Hindlimb muscle (tissue), 1 donor: ENCODE measurements at regions not wholly inside any gene's neighbourhood (a gene's known extent, or its start where the extent isn't known, plus 50 kb on each side); places are given as distances from the start of the nearest gene placed in this dataset.
"Not testable (repeated sequence)": the region's sequence is repeated elsewhere in the genome, so short reads cannot be mapped to it uniquely, and the experiment has no call there.

Experiments
- DNase-seq: peaks from one replicate; pipeline ENCODE4 v3.0.0-alpha.2; 2013

DNA sequence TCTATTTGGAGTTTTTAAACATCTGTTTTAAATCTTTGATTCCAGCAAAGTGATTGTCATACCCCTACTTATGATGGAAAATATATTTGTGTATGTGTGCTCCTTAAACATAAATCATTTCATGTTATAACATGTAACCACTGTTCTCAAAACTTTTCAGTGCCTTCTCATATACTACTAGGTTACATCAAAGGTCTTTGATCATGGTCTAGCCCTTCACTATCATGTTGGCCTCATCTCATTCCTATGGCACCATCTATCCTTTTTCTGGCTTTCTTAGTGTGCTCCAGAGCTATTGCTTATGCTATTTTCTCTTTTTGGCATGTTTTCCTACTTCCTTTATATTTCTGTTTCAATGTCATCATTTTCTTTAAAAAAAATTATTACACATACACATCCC, 367.9 kb upstream of the SLC39A10 start:
- no peak for DNase-seq

DNA sequence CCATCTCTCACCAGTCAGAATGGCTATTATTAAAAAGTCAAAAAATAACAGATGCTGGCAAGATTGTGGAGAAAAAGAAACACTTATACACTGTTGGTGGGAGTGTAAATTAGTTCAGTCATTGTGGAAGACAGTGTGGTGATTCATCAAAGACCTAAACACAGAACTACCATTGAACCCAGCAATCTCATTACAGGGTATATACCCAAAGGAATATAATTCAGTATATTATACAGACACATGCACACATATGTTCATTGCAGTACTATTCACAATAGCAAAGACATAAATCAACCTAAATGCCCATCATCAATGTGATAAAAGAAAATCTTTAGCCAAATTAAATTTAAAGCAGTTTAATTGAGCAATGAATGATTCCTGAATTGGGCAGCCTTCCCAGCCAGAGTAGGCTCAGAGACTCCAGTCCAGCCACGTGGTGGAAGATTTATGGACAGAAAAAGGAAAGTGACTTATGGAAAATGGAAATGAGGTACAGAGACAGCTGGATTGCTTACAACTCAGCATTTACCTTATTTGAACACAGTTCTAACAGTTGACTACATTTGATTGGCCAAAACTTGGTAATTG, 377.1 kb upstream of the SLC39A10 start:
- no peak for DNase-seq

DNA sequence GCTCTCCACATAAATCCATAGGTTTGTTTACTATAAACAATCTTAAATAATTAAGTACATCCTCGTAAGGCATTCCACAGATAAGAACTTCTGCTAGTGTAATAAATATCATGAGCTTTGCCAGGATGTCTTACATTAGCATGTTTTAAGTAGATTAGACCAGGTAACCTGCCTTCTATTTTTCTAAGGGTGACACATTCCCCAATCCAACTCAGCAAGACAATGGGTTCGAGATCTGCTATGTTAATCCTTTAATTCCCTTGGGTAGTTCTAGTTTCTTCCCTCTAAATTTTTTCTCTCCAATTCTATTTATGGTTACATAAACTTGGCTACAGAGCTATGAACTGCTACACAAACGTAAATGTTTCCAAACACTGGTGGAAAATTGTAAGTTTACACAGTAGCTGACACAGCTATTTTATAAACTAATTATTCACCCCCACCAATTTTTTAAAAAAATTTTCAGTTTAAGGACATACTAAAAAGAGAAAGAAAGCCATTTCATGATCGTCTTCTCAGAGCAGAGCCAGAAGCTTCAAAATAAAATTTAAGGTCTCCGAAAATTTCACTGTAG, 386.5 kb upstream of the SLC39A10 start:
- DNase-seq, result peak; percentile 19

DNA sequence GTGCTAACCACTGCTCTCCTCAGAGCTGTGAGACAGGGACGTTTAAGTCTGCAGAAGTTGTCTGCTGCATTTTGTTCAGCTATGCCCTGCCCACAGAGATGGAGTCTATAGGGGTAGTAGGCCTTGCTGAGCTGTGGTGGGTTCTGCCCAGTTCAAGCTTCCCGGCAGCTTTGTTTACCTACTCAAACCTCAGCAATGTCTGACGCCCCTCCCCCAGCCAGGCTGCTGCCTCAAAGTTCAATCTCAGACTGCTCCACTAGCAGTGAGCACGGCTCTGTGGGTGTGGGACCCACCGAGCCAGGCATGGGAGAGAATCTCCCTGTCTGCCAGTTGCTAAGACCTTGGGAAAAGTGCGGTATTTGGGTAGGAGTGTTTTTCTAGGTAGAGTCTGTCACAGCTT, 387.8 kb upstream of the SLC39A10 start:
- no peak for DNase-seq

DNA sequence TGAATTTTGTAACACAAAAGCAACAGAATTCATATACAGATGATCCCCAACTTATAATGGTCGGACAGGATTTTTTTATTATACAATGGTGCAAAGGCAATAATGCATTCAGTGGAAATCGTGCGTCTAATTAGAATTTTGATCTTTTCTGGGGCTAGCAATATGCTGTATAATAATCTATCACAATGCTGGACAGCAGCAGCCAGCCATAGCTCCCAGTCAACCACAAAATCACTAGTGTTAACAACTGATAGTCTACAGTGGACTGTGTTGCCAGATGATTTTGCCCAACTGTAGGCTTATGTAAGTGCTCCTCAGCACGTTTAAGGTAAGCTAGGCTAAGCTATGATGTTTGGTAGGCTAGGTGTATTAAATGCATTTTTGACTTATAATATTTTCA, 399.0 kb upstream of the SLC39A10 start:
- DNase-seq, result no peak

DNA sequence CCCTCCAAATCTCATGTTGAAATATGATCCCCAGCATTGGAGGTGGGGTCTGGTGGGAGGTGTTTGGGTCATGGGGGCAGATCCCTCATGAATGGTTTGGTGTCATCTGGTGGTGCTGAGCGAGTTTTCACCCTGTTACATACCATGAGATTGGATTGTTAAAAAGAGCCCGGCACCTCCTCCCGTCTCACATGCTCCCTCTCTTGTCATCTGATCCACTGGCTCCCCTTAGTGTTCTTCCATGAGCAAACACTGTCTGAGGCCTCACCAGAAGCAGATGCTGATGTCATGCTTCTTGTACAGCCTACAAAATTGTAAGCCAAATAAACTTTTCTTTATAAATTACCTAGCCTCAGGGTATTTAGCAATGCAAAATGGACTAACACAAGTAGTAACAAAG, 405.0 kb upstream of the SLC39A10 start:
- no peak for DNase-seq

DNA sequence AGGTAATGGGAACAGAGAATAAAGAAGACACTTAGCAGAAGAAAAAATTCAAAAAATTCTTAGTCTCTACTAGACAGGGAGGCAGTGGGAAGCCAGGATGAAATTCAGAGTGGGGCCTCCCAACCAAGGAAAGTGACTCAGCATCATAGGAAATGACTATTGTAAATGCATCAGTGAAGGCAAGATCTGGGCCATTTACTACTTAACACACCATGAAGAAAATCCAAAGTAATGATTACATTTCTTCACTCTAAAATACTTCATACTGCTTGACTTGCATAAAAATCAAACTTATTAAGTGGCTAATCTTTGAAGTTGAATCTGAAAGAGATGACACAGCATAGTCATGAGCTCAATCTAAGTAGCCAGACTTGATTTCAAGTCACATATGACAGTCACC, 405.8 kb upstream of the SLC39A10 start:
- DNase-seq, result no peak

- DNase-seq, result no peak
These were observed 418.2 kb upstream of the SLC39A10 start for GRCh38 chr2:195238826-195239225.

GRCh38 chr2:195238379-195238778, 418.6 kb upstream of the SLC39A10 start:
- DNase-seq, result peak; percentile 10

DNA sequence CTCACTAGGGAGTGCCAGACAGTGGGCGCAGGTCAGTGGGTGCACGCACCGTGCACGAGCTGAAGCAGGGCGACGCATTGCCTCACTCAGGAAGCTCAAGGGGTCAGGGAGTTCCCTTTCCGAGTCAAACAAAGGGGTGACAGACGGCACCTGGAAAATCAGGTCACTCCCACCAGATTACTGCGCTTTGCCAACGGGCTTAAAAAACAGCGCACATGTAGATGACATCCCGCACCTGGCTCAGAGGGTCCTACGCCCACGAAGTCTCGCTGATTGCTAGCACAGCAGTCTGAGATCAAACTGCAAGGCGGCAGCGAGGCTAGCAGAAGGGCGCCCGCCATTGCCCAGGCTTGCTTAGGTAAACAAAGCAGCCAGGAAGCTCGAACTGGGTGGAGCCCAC, 428.5 kb upstream of the SLC39A10 start:
- not testable (repeated sequence) for DNase-seq

DNA sequence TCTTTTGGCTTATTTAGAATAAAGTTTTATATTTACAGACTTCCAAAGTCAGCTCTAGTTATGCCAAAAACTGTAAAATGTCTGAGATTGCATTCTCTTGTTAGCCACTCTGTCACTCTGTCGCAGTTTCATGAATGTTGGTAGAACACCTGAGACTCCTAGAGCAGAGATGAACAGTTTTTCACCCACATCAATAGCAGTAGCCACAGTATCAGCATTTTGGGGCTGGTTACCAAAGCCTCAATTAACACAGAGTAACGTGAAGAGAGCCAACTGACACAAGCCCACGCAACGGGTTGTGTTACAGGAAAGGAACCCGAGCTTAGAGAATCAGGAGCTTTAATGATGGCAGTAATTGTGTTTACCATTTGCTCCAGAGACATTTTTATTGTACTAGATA, 443.0 kb upstream of the SLC39A10 start:
- no peak for DNase-seq

DNA sequence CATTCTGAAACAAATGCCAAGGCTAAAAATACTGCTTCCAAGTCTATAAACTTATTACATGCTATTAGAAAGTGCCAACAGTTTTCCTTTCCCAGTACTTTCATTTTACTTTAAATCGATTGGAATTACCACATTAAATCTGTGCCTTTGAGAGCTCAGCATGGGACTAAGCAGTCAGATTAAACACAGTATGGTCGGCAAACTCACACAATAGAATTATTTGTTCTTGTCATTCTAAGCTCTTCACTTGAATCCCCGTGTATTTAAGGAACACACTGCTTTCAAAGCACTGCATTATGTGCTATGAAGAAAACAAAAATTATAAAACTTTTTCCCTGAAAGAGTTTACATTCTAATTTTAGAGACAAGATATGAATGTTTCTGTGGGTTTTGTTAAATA, 444.4 kb upstream of the SLC39A10 start:
- no peak for DNase-seq

DNA sequence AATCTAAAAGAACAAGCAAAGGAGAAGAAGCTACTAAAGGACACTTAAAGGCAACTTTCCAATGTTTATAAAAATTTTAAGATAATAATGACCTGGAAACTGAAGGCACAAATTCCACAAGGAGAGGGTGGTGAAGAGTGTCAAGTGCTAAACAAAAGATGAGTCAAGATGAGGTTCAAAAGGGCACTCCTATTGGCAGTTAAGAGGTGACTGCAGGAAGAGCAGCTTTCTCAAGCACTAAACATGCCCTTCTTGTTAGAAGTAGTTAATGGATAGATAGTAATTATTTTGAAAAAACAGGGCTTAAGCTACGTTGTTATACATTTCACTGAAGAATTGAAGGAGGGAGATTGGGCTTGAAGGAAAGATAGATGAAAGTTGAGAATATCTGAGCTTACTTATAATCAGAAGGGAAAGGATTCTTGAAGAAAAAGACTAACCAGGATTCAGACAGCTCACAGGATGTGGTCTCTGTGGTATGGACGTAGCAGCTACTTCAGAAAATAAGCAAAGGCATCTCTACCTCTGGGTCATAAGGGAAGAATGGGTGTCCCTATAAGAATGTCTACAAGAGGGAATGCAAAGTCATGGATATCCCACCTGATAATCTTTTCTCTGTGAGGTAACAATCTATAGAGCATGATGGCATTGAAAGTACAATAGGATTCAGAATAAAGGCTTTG, 454.7 kb upstream of the SLC39A10 start:
- DNase-seq, result no peak

DNA sequence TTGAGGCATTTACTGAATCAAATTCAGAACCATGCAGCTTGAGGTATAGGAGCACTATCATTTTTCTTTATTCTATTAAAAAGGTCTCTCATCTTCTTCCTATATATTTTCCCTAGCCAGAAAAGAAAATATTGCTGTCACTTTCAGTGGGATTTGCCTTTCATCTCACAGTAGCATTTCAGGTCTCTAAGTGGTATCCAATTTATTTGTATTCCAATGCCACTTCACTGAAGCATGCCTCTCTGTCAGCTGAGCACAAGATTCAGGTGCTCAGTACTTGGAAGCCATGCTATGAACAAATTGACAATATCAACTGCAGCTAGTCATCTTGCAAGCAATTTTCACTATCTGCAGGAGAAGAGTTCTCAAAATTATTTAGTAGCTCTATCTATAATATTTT, 457.2 kb upstream of the SLC39A10 start:
- no peak for DNase-seq

- DNase-seq, result no peak
These were observed 475.8 kb upstream of the SLC39A10 start for GRCh38 chr2:195181059-195181705.

- DNase-seq, result no peak
These were observed 488.7 kb upstream of the SLC39A10 start for GRCh38 chr2:195168369-195168768.

DNA sequence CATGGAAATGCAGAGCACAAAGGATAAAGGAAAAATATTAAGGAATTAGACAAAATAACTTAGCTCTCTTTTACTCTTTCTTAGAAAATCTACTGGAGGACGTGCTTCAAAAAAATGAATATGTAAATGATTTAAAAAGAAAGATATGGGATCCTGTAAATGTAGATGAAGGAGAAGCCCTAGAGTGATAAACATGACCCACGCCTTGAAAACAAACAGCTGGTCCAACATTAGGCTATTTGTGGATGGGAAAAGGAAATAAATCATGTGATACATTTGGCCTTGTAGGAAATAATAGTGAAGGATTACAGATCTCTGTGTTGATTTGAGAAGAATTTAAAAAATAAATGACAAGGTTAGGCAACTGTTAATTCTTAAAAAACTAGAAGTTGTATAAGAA, 492.1 kb upstream of the SLC39A10 start:
- no peak for DNase-seq

DNA sequence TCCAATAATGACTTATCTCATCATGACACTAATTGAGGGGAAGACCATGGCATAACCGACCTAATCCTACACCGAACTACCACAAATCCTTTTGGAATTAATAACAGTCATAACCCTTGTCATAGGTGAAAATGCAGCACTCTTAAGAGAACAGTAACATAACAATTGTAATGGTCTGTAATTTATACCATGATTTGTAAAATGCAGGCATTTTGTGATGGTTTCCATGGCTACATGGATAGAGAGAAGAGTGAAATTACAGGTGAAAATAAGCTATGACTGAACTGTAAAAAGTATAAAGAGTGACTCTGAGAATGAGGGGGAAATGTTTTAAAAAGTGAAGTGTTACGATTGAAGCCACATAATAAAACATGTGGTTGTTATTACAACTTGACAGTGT, 494.1 kb upstream of the SLC39A10 start:
- no peak for DNase-seq

DNA sequence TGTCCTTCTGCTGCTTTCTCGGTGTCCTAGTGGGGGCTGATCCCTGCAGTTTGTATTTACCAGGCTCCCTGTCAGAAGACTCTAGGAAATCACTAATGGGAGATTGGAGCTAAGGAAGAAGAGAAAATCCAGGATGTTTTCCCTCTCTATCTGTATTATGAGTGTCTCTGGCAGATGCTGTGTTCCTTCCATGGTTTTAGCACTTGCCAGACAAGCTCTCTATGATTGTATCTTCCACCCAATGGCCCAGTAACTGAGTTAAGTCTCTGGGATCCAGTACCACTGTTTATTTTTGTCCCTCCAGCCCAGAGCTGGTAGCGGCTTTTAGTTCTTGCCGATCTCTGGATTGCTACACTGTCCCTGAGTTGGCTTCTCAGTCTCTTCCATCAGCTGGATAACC, 494.8 kb upstream of the SLC39A10 start:
- DNase-seq, result no peak

DNA sequence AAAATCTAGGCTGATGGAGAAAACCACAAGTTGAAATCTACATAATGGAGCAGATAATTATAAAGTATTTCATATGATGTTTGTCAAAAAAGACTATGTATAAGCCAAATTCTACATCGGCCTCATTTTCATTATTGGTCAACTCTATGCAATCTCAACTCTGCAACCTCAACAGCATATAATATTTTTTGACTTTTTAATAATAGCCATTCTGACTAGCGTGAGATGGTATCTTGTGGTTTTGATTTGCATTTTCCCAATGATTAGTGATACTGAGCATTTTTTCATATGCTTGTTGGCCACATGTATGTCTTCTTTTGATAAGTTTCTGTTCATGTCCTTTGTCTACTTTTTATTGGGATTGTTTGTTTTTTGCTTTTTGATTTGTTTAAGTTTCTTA, 496.1 kb upstream of the SLC39A10 start:
- no peak for DNase-seq

DNA sequence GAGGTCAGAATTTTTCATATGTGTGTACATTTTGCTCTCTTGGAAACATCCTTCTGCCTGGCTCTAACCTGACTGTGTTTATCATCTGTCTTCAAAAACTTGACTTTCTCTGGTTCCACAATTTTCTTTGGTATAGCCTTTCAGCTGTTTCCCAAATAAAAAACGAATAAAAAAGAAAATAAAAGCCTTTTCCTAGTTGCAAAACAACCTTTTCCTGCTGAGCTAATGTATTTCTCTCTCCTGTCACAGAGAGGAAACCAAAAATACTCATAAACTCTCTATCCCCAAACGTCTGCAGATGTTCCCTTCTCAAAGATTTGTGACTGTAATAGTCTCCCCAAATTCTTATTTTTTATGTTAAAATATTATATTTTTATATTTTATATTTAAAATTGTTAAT, 505.3 kb upstream of the SLC39A10 start:
- DNase-seq, result peak; percentile 5

DNA sequence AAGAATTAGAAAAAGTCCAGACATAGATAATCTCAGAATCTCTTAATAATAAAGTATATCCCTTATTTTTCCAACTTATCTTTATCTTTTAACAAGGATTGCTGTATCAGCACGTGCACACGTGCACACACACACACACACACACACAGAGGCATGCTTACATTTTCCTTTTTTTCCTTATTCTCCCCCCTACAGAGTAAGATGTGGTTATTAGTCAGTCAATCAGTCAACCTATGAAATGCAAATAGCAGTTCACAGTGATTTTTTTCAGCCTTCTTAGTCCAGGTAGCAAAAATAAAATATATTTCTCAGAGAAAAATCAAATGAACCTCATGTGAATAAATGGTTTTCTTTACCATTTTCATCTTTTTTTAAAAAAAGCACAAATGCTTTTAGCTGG, 506.2 kb upstream of the SLC39A10 start:
- DNase-seq, result no peak

DNA sequence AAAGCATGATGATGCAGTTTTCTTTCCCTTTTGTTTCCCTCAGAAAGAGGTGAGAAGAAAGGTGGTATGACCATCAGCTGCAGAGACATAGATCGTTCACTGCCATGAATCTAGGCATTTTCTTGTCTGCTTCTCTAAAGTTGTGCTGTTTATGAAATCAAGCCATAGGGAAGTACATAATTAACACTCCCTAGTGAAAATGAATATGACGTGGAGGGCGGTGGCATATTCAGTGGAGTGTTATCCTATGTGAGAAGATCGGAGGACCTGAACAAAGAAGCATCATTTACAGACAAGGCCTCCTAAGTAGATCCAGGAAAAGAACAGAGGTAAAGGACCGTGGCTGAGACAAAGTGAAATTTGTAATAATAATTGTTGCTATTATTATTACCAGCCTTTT, 509.0 kb upstream of the SLC39A10 start:
- no peak for DNase-seq
